T-helper 22 cell (primary cell): ENCODE measurements at regions not wholly inside any gene's neighbourhood (a gene's known extent, or its start where the extent isn't known, plus 50 kb on each side); places are given as distances from the start of the nearest gene placed in this dataset.

Source experiments
- DNase-seq: peaks from one replicate; pipeline ENCODE4 v3.0.0-alpha.2; 2020; ENCODE audit warnings: low read depth

- no peak for DNase-seq
Observed at GRCh38 chr12:116402163-116402939, 124.9 kb upstream of the MED13L start.

- no peak for DNase-seq
Observed at GRCh38 chr12:116403546-116403945, 126.1 kb upstream of the MED13L start.

- no peak for DNase-seq
Observed at GRCh38 chr12:116404247-116404646, 126.8 kb upstream of the MED13L start.

GRCh38 chr12:116404913-116405611 is 127.6 kb upstream of the MED13L start:
- DNase-seq: no peak

- no peak for DNase-seq
Observed at GRCh38 chr12:116406529-116406928, 129.0 kb upstream of the MED13L start.

GRCh38 chr12:116408489-116409250 is 131.2 kb upstream of the MED13L start:
- DNase-seq: no peak

GRCh38 chr12:116411977-116412376 is 134.5 kb upstream of the MED13L start:
- DNase-seq: no peak

GRCh38 chr12:116414891-116415290 is 137.4 kb upstream of the MED13L start:
- DNase-seq: no peak

- DNase-seq: no peak
Observed at GRCh38 chr12:116415408-116416108, 138.1 kb upstream of the MED13L start.

GRCh38 chr12:116416166-116416565 is 138.7 kb upstream of the MED13L start:
- no peak for DNase-seq

GRCh38 chr12:116418551-116418950 is 140.6 kb upstream of the MAP1LC3B2 start:
- DNase-seq: no peak

GRCh38 chr12:116420227-116420880 is 138.8 kb upstream of the MAP1LC3B2 start:
- DNase-seq: no peak

- DNase-seq: no peak
Observed at GRCh38 chr12:116421785-116422538, 137.2 kb upstream of the MAP1LC3B2 start.

- no peak for DNase-seq
Observed at GRCh38 chr12:116423094-116423493, 136.1 kb upstream of the MAP1LC3B2 start.

GRCh38 chr12:116425256-116426193 is 133.7 kb upstream of the MAP1LC3B2 start:
- no peak for DNase-seq

GRCh38 chr12:116426391-116427136 is 132.6 kb upstream of the MAP1LC3B2 start:
- DNase-seq: no peak

- no peak for DNase-seq
Observed at GRCh38 chr12:116427200-116427930, 131.8 kb upstream of the MAP1LC3B2 start.

GRCh38 chr12:116429826-116430360 is 129.3 kb upstream of the MAP1LC3B2 start:
- no peak for DNase-seq
